SK-N-MC (cell line): ENCODE measurements at regions not wholly inside any gene's neighbourhood (a gene's known extent, or its start where the extent isn't known, plus 50 kb on each side); places are given as distances from the start of the nearest gene placed in this dataset.

Source experiments
- EZH2 ChIP-seq: fragments of 200-600 bp; sonication (generic); IDR thresholded peaks from one replicate; pipeline ENCODE4 v1.6.1; 2017; ENCODE audit warnings: antibody characterized with exemption
- FOXP2 ChIP-seq: optimal IDR thresholded peaks from 2 replicates; pipeline ENCODE3; 2011; ENCODE audit warnings: mild to moderate bottlenecking, moderate library complexity; ENCODE audit not compliant: insufficient read depth; ENCODE audit errors: extremely low read length, control extremely low read depth
- POLR2AphosphoS5 ChIP-seq: IDR thresholded peaks from 2 replicates; pipeline ENCODE4 v1.6.1; 2012; ENCODE audit warnings: mild to moderate bottlenecking, low read depth, low read length, borderline replicate concordance

GRCh38 chr5:18534119-18534518 lies 899.9 kb downstream of the TAF11L14 start:
- TF ChIP-seq EZH2 = no peak
- TF ChIP-seq POLR2AphosphoS5 = no peak
- no peak for TF ChIP-seq FOXP2
